HG03139 (cell line): ENCODE measurements at regions not wholly inside any gene's neighbourhood (a gene's known extent, or its start where the extent isn't known, plus 50 kb on each side); places are given as distances from the start of the nearest gene placed in this dataset.
"Not testable (repeated sequence)": the region's sequence is repeated elsewhere in the genome, so short reads cannot be mapped to it uniquely, and the experiment has no call there.

ENCODE experiments used
- ATAC-seq: cut with Tn5 transposase; IDR thresholded peaks from one replicate; pipeline ENCODE4 v1.9.1; 2021; ENCODE audit not compliant: unreplicated experiment

DNA sequence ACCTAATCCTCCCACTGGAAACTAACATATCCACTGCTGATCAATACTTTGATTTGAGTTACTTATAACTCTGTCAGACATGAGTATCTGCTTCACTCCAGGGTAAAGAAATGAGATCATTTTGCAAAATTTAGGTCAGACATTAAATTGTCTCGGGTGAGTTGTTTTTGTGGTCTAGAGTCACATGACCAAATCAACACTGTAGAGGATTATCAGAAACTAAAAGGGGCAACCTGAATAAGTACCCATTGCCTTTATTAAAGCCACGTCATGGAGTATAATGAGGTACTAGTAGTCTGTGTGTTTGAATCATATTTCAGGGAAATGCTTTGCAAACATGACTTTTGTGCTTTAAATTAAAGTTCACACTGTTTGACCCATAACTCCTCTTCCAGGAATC is 107.7 kb upstream of the ADO start:
- ATAC-seq, result no peak

DNA sequence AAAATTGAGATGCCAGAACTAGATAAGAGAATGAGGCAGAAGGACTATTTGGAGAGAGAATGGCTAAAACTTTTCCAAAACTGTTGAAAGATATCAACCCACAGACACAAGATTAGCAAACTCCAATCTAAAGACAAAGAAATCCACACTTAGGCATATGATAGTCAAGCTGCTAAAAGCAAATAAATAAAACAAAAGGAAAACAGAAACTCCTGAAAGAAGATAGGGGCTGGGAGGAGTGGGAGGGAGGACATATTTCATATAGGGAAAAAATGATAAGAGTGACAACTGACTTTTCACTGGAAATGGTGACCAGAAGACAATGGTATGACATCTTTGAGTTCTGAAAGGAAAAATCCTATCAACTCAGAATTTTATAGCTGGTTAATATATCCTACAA is 105.4 kb upstream of the ADO start:
- ATAC-seq, result no peak

DNA sequence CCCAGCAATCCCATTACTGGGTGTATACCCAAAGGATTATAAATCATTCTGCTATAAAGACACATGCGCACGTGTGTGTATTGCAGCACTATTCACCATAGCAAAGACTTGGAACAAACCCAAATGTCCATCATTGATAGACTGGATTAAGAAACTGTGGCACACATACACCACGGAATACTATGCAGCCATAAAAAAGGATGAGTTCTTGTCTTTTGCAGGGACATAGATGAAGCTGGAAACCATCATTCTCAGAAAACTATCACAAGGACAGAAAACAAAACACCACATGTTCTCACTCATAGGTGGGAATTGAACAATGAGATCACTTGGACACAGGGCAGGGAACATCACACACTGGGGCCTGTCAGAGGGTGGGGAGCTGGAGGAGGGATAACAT is 100.4 kb upstream of the ADO start:
- not testable (repeated sequence) for ATAC-seq

- no peak for ATAC-seq
Observed at GRCh38 chr10:62705789-62706188, 98.7 kb upstream of the ADO start.

GRCh38 chr10:62707810-62708209 is 96.7 kb upstream of the ADO start:
- ATAC-seq, result peak; percentile 56

GRCh38 chr10:62708569-62708968 is 96.0 kb upstream of the ADO start:
- ATAC-seq, result no peak

GRCh38 chr10:62709200-62709599 is 95.3 kb upstream of the ADO start:
- ATAC-seq, result no peak

- peak; percentile 50 for ATAC-seq
Observed at GRCh38 chr10:62710182-62710581, 94.3 kb upstream of the ADO start.

DNA sequence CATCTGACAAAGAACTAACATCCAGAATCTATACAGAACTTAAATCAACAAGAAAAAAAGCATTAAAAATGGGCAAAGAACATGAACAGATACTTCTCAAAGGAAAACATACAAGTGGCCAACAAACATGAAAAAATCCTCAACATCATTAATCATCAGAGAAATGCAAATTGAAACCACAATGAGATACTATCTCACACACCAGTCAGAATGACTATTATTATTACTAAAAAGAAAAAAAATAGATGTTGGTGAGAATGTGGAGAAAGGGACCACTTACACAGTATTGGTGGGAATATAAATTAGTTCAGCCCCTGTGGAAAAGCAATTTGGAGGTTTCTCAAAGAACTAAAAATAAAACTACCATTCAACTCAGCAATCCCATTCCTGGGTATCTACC is 89.1 kb upstream of the ADO start:
- ATAC-seq, result no peak

GRCh38 chr10:62718585-62718984 is 85.9 kb upstream of the ADO start:
- ATAC-seq, result no peak

GRCh38 chr10:62719061-62719460 is 85.5 kb upstream of the ADO start:
- ATAC-seq, result no peak

DNA sequence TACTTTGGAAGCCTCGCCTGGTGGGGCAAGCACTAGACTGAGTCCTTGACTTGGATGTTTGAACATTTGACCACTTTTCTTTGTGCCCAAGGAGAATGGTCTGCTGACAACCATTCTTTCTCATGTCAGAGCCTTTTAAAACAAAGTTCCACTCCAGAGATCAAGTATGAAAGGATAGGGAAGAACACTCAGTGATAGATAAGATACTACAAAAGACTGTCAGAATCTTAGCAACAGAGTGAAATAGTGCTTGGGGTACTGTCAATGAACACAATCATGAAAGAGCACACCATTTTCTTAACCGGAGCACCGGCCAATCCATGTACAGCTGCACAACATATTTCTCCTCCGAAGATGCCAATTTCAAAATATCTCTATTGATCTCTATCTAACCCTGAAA is 82.8 kb upstream of the ADO start:
- ATAC-seq, result no peak

- ATAC-seq, result no peak
Observed at GRCh38 chr10:62723375-62723774, 81.1 kb upstream of the ADO start.

DNA sequence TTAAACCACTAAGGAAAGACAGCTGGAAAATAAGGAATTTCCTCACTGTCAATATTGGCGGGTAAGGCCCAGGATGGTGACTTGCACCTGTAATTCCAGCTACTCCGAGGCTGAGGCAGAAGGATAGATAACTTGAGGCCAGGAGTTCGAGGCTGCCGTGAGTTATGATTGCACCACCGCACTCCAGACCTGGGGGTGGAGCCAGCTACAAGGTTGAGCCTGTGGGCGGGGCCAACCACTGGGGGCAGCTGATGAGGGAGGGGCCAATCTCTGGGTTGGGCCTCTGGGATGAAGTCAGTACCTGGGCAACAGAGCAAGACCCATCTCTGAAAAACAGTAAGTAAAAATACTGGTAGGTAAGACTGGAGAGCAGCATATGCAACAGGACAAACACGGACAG is 80.1 kb upstream of the ADO start:
- no peak for ATAC-seq

GRCh38 chr10:62726142-62726541 is 78.4 kb upstream of the ADO start:
- peak; percentile 54 for ATAC-seq

- no peak for ATAC-seq
Observed at GRCh38 chr10:62726638-62727037, 77.9 kb upstream of the ADO start.

- ATAC-seq, result no peak
Observed at GRCh38 chr10:62727934-62728333, 76.6 kb upstream of the ADO start.

DNA sequence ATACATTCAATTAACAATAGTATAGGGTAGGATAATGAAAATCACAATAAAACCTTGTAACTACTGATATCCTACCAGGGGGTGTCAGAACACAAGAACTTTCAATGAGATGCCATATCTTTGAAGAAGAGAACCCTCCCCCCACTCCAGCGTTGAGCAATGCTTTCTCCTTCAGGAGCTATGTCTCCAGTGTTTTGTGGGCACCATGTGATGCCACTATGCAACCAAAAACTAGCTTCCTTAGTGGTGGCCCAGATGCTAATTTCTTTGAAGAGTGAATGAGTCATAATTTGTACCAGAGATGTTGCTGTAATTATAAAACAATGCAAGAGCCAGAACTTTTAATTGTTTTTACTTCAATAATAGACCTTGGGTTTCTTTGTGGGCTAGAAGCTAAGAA is 76.0 kb upstream of the ADO start:
- ATAC-seq, result no peak

DNA sequence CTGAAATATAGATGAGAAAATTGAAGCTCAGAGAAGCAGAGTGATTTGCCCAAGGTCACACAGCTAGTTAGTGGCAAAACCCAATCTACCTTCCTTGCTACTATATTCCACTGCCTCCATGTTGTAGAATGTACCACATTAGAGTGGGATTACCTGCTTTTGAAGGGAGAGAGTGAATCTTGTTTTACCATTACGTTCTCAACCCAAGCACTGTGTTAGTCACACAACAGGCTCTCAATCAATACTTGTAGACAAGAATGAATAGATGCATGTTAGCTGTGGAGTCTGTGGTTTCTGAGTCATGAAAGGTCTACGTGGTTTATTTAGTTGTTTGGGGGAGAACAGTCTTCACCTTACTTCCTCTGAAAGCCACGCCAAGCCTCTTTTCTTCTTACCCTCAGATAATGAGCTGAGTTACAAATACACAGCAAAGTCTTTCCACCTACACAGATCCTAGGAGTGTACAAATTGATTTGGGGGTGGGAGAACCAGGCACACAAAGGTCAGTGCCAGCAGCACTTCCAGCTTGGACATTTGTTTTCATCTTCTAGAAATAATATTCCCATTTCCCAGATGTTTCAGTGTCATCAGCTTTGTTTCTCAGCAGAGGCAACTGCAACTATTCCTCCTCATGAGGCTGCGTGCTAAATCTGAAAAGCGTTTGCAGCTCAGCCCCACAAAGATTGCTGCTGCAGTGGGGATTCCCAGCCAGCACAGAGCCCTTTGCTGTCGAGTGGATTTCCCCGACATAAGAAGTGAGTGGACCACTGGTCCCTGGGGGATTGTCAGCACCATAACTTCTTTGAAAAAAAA is 71.5 kb upstream of the ADO start:
- peak; percentile 78 for ATAC-seq

DNA sequence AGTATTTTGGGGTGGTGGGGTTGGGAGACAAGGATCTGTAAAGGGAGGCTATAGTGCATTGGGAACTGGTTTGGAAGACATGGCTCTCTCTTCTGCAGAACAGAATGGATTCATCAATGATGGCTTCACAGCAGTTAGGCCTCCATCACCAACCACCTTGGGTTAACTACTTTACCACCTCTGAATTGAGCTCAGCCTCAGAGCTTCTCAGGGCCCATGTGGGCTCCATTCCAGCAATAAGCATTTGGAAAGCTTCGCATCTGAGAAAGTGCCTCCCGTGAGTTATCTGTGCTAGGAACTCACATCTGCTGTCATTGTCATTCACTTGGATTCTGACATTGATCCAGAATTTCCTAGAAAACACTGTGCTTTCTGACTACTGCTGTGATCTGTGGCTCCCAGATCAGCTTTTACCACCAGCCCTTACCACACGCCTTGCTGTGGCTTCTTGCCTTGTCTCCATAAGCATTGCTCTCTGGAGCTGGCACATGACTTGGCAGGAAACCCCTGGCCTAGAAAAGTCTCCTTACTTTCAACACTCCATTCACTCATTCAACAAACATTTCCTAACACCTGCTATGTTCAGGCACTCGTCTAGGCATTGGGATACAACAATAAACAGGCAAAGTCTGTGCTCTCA is 70.7 kb upstream of the ADO start:
- no peak for ATAC-seq

GRCh38 chr10:62734781-62735463 is 69.6 kb upstream of the ADO start:
- no peak for ATAC-seq
